HFF-Myc (cell line): ENCODE measurements at regions not wholly inside any gene's neighbourhood (a gene's known extent, or its start where the extent isn't known, plus 50 kb on each side); places are given as distances from the start of the nearest gene placed in this dataset.

Experiments
- DNase-seq: peaks from one replicate; pipeline ENCODE4 v3.0.0-alpha.2; 2011; ENCODE audit warnings: low read depth; ENCODE audit errors: extremely low read depth
- H3K4me3 ChIP-seq: replicated peaks from 2 replicates; pipeline ENCODE4 v1.5.1; 2011; ENCODE audit warnings: low read depth, mild to moderate bottlenecking, control low read depth, low read length
- TF ChIP-seq, protein P1 (sequence below): IDR thresholded peaks from 2 replicates; pipeline ENCODE4 v1.5.1; 2012; ENCODE audit warnings: mild to moderate bottlenecking, low read depth, low read length, control low read depth; ENCODE audit errors: missing control alignments

DNA sequence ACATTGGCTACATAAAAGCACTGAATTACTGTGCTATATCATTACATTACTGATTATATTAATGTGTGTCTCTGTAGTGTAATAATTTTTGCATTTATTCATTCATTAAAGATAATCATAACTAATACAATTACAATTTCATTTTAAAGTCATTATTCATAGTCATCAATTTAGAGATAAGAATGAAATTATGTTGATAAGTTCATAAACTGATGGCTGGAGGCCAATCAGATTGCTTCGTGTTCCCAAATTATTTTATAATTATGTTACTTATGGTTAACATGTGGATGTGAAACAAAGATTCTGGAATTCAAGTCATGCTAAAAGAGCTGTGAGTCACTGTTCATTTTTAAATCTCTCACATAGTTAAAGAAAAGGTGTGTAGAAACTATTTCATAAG is 223.4 kb upstream of the HAND2 start:
- no peak for DNase-seq
- TF ChIP-seq, protein P1, sequence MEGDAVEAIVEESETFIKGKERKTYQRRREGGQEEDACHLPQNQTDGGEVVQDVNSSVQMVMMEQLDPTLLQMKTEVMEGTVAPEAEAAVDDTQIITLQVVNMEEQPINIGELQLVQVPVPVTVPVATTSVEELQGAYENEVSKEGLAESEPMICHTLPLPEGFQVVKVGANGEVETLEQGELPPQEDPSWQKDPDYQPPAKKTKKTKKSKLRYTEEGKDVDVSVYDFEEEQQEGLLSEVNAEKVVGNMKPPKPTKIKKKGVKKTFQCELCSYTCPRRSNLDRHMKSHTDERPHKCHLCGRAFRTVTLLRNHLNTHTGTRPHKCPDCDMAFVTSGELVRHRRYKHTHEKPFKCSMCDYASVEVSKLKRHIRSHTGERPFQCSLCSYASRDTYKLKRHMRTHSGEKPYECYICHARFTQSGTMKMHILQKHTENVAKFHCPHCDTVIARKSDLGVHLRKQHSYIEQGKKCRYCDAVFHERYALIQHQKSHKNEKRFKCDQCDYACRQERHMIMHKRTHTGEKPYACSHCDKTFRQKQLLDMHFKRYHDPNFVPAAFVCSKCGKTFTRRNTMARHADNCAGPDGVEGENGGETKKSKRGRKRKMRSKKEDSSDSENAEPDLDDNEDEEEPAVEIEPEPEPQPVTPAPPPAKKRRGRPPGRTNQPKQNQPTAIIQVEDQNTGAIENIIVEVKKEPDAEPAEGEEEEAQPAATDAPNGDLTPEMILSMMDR, result no peak
- no peak overlapping the region for H3K4me3 ChIP-seq

DNA sequence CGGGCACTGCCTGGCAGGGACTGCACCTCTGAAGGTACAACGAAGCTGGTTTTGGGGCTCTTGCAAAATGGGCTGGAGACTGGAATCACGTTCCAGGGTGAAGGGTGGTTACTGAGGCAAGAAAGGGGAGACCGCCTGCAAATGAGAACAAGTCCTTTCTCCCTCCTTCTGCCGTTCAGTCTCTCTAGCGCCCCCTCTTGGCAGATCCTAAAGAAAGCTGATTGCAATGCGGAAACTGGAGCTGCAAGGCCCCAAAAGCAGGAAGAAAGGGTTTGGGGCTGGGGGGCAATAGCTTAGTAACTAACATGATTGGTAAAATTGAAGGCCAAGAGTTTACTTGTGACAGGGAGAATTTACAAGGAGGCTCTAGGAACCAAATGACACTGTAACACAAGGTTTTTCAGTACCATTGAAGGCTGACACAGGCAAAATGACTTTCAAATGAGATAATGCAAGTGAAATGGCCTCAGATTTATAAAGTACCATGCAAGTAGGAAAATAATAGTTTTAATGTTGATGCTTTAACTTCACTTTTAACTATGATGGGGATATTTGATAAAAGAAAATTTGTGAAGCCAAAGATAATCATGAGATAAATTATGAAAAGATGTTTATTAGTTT is 222.7 kb upstream of the HAND2 start:
- TF ChIP-seq, protein P1, result peak; percentile 78
- DNase-seq, result no peak
- H3K4me3 ChIP-seq, result no peak overlapping the region

DNA sequence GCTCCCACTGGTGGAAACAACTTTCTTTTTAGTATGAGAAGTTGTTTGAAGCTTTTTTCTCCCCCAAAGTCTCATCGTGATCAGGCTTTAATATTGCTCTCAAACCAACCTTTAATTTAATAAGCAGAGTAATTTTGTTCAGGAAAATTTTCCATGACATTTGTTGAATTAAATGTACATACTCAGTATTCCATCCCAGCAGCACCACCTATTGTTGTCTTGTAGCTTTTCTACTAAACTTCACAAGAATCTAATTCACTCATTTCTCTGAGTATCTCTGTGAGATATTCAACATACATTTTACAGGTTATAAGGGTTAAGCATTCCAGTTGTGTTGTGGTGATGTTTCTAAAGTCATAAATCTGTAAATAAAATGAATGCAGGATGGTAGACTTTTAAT is 218.3 kb upstream of the HAND2 start:
- no peak for DNase-seq
- H3K4me3 ChIP-seq, result no peak overlapping the region
- TF ChIP-seq, protein P1, result no peak

DNA sequence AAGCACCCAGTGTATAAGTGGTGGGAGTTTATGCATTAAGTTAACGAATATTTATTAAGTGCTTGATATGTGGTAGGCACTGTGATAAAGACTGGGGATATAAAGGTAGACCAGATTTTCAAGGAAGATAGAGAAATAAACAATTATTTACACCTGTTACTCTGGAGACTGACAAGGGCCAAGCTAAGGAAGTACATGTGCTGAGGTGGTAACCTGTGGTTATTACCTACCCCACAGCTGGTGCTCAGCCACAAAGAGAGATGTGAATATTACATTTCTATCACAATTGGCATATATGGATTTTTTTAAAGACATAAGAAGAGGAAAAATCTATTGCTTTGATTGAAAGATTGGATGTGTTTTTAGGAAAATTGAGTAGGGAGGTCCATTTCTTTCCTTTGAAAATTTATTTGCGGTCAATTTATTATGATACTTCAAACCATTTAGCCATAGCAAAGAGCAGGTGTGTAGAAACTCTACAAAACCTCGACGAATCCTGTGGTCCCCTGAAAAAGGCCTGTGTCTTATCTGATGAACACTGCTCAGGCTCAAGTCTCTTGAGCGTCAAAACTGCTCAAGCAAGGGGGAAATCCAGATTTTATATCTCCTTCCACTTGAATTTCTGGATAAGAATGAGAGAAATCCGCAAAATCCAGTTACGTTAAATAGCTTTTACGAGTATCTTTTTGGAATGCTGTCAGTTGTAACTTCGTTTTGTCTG is 217.7 kb upstream of the HAND2 start:
- TF ChIP-seq, protein P1, result no peak
- no peak overlapping the region for H3K4me3 ChIP-seq
- no peak for DNase-seq

DNA sequence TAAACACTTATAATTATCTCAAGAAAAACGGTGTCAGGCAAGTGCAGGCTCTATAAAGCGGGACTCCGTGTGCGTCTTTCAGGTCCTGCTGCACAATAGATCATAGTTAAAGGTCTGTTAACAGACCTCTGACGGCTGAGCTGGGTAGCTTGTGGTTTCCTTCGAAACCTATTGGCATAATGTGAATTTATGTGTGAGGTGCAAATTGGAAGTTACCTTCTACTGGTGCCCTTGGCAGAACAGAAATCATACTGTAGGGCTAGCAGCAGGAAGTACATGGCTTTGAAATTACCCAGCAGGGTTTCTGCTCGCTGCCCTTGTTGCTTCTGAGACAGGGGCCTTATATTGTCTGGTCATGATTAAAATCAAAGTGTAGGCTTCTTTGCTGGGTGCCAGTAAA is 216.4 kb upstream of the HAND2 start:
- TF ChIP-seq, protein P1, result no peak
- no peak overlapping the region for H3K4me3 ChIP-seq
- no peak for DNase-seq

DNA sequence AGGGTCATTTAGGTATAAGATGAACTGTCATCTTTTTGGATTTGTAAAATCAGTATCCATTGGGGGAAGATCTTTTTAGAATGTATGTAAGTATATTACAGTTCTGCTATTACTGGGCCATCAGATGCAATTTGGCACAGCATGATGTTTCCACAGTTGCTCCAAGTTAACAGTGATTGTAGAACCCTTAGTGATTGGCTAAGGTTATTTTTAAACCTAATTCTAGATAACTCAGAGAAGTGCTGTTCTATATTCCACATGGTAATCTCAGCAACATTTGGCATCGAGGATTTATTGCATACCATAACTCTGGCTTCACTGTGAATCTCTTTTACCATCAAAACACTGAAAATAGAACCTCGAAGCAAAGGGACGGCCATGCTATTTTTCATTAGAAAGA is 215.7 kb upstream of the HAND2 start:
- DNase-seq, result no peak
- no peak overlapping the region for H3K4me3 ChIP-seq
- TF ChIP-seq, protein P1, result no peak

DNA sequence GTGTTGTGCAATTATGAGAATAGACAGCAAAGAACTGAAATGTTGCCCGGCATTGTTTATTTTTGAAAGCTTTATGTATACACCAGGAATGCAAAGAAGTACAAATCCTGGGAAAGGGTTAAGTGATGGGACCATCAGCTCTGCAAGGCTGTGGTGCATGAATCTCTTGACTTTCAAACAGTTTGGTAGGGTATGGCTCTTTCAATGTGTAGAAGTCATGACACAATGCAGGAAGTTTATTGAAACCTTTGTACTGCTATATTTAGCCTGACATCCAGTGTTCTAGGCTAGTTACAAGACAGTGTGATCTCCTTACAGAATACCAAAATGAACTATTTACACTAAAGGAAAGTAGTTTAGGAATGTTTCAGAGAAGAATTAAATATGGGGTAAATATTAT is 206.8 kb upstream of the HAND2 start:
- TF ChIP-seq, protein P1, result no peak
- no peak overlapping the region for H3K4me3 ChIP-seq
- no peak for DNase-seq
